Gastrocnemius medialis (tissue), 4 donors: ENCODE measurements at regions not wholly inside any gene's neighbourhood (a gene's known extent, or its start where the extent isn't known, plus 50 kb on each side); places are given as distances from the start of the nearest gene placed in this dataset.
"Not testable (repeated sequence)": the region's sequence is repeated elsewhere in the genome, so short reads cannot be mapped to it uniquely, and the experiment has no call there.

Source experiments
- CTCF ChIP-seq, 5 experiments: fragments of 450-650 bp in 3 of 5; fragments of 200-600 bp in 2 of 5; sonication (generic) in 2 of 5; IDR thresholded peaks in 4 of 5; conservative IDR thresholded peaks in 1 of 5; 1 replicate in 4 of 5; 2 replicates in 1 of 5; pipeline ENCODE4 v1.5.1; 2016 to 2019; ENCODE audit warnings: antibody characterized with exemption in 5 of 5, mild to moderate bottlenecking in 3 of 5, moderate library complexity in 3 of 5
- POLR2A ChIP-seq, 2 donors: fragments of 450-650 bp; IDR thresholded peaks; one replicate each; pipeline ENCODE4 v1.6.1; 2017; ENCODE audit warnings: antibody characterized with exemption in 2 of 2, mild to moderate bottlenecking in 2 of 2, moderate library complexity in 2 of 2

- not testable (repeated sequence) for TF ChIP-seq CTCF (IDR thresholded peaks at IDR 0.05 in 4 of 5, conservative IDR thresholded peaks at IDR 0.05 in 1 of 5); POLR2A (IDR thresholded peaks at IDR 0.05)
These were observed 937.7 kb downstream of the C4orf33 start for GRCh38 chr4:130033657-130034056.
